Islet of Langerhans (tissue), 1 donor: ENCODE measurements at regions not wholly inside any gene's neighbourhood (a gene's known extent, or its start where the extent isn't known, plus 50 kb on each side); places are given as distances from the start of the nearest gene placed in this dataset.
"Not testable (repeated sequence)": the region's sequence is repeated elsewhere in the genome, so short reads cannot be mapped to it uniquely, and the experiment has no call there.

Source experiments
- FAIRE-seq: peaks from one replicate; lab custom pipeline; 2011; peaks lifted over from hg19 to GRCh38; lab: Jason Lieb, UNC

GRCh38 chr6:153539602-153540001 lies 408.5 kb upstream of the RGS17 start:
- FAIRE-seq, result no peak

DNA sequence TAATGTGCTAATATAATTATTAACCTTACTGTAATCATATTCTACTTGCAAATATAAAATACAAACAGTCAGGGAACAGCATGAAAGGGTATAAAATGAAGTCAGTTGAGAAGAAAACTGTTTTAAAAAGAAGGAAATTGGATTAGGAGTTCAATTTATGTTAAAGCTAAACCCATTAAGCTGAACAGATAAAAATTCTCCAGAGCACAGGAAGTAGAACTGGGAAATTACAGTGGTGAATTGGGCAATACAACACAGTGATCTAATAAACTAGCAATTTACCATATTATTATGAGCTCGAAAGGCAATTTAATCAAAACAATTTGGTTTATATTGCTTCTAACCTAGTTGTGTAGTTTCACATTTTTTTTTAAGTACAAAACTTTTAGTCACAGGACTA lies 407.4 kb upstream of the RGS17 start:
- FAIRE-seq, result no peak

DNA sequence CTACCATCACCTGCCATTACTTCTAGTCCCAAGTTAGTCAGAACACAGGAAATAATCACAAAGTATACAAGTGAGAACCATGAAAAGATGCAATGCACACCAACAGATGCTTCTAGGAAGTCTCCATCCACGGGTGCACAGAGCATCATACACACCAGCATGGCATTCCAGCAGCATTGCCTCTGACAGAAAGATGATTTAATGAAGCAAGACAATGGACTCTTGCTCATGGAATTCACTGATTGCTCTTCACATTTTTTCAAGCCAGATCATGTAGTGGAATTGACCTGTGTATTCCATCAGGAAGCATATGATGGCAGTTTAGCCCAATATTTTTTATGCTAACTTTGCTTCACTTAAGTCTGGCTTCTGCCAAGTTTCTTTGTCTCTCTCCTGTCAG lies 406.3 kb upstream of the RGS17 start:
- FAIRE-seq, result no peak

DNA sequence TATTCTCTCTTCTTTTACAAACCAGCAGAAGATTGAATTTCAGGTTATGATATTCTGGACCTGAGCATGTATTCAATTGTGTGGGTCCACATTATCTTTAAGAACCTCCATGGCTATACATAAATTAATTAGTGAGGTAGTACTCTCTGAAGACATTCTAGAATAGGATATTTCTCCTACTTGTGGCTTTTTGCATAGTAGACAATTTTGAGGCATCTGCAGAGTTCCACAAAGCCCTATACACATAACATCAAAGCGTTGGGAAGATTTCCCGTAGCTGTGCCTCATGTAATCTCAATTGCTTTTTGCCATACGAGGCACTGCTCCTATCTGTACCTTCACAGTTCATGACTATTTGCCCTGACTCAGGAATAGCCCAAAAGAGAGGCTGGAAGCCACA lies 395.4 kb upstream of the RGS17 start:
- FAIRE-seq, result no peak

GRCh38 chr6:153525998-153526397 lies 394.9 kb upstream of the RGS17 start:
- no peak for FAIRE-seq

DNA sequence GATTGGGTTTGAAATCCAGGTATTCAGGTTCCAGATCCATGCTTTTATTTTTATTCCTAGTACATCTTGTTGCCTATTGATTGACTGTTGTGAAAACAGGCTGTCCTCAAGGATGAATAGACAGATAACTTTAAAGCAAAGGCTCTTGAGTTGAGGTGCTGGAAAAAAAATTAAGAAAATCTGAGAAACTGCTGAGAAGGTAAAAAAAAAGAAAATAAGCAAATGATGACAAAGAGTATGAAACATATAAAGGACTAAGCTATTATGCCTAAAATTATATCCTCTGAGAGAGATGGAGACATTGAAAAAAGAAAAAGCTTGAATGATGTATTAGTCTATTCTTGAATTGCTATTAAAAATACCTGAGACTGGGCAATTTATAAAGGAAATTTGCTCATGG lies 392.3 kb upstream of the RGS17 start:
- no peak for FAIRE-seq

- peak; percentile 9 for FAIRE-seq
Measured at GRCh38 chr6:153511896-153512496, 380.9 kb upstream of the RGS17 start.

GRCh38 chr6:153503810-153504209 lies 372.7 kb upstream of the RGS17 start:
- FAIRE-seq, result no peak

GRCh38 chr6:153493501-153493900 lies 362.4 kb upstream of the RGS17 start:
- FAIRE-seq, result no peak

- FAIRE-seq, result no peak
Measured at GRCh38 chr6:153489479-153489878, 358.4 kb upstream of the RGS17 start.

DNA sequence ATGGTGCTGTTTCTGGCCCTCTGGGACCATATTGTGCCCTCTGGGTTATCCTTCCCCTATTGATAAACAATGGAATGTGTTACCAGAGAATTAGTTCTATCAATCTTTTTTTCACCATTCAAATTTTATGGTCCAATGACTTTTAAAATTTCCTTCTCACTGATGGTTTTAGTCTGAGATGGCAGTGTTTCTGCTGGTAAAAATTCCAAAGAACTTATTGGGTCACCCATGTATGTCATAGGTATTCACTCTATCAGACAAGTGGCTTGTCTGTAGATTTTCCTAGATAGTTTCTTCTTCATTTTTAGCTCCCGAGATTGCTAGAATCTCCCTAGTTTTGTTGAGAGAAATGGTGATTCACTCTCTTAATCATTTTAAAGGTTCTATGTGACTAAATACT lies 357.2 kb upstream of the RGS17 start:
- FAIRE-seq, result no peak

GRCh38 chr6:153485072-153485471 lies 354.0 kb upstream of the RGS17 start:
- no peak for FAIRE-seq

- FAIRE-seq, result no peak
Measured at GRCh38 chr6:153484056-153484455, 353.0 kb upstream of the RGS17 start.

DNA sequence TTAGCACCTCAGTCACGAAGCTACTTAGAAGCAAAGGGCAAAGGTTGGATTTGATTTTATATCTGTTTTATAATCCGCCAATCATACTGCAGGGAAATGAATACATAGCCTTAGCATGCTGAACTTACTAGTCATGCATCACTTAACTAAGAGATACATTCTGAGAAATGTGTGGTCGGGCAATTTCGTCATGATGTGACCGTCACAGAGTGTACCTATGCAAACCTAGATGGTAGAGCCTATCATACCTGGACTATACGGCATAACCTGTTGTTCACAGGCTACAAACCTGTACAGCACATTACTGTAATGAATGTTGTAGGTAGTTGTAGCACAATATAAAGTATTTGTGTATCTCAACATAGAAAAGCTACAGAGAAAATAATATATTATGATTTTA lies 345.2 kb upstream of the RGS17 start:
- FAIRE-seq, result no peak

GRCh38 chr6:153465050-153465449 lies 334.0 kb upstream of the RGS17 start:
- no peak for FAIRE-seq

DNA sequence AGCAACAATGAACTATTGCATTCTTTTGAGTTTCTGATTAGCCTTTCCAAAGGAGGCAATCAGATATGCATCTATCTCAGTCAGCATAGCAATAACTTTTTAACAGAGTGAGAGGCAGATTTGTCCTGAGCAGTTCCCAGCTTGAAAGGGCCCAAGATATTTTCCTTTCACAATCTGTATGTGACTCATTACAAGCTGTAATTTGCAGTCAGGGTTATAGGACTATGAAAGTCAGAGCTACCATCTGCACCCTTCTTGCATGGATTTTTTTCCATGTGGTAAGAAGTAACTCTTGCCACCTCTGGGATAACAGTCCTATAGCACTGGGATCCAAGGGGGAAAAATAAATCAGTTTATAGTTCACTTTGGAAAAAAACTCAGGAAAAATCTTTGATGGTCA lies 318.2 kb upstream of the RGS17 start:
- no peak for FAIRE-seq

DNA sequence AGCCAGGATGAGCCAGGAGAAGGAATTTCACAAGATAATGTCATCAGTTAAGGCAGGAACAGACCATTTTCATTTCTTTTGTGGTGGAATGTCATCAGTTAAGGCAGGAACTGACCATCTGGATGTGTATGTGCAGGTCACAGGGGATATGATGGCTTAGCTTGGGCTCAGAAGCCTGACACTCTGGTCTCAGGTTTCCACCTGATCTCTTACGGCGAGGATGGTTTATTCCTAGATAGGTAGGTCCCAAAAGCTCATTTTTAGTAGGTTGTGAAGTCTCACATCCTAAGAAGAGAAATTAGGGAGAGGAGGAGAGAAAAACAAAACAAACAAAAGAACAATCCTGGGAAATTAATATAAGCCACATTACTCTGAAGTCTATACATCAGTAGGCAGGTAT lies 311.7 kb upstream of the RGS17 start:
- FAIRE-seq, result not testable (repeated sequence)

GRCh38 chr6:153442096-153442495 lies 311.0 kb upstream of the RGS17 start:
- FAIRE-seq, result no peak

- FAIRE-seq, result no peak
Measured at GRCh38 chr6:153437193-153437592, 306.1 kb upstream of the RGS17 start.

DNA sequence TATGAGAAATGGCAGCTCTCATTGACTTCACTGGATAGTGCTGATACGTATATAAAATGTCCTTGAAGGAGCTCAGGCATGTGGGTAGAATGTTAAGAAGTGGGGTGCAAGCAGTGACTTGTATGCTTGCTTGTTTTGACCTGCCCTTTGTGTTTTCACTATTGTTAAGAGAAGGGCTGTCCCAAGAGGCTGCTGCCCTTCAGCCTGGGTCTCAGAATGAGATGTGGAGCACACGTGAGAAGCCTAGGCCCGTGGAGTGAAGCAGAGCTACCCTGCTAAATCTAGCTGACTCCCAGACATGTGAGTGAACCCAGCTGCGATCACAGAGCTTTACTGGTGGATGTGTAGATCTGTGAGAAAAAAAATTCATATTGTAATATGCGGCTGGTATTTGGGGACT lies 305.3 kb upstream of the RGS17 start:
- no peak for FAIRE-seq

DNA sequence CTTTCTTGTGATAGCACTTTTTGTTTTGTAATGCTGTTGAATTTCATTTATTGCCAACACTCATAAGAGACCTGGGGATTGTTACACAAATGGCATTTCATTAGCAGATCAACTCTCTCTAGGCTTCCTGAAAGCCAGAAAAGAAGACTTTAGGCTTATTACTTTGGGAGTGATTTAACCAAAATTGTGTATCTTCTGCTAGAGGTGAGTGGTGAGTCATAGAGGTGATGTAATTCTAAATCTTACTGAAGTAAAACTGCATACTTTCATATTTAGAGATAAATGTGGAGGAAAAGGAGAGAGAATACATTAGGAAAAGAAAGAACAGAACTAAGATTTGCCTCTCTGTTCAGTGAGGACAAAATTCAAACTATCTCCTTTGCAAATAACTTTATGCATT lies 304.7 kb upstream of the RGS17 start:
- no peak for FAIRE-seq

DNA sequence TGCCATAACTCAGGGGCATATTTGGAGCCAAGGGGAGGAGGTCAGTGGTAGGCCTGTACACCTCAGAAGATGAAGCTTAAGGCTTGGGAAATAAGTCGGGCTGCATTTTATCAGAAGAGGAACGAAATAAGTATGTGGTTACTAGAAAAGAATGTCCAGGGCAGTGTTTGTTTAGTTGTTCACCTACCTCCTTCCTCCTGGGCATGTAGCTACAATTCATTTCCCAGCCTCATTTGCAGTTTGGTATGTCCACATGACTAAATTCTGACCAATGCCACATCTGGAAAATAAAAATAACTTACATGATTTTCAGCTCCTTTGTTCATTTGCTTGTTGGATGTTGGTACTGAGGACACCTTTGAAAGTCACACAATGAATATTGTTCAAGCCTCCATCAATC lies 294.5 kb upstream of the RGS17 start:
- FAIRE-seq, result no peak

- peak; percentile 45 for FAIRE-seq
Measured at GRCh38 chr6:153424719-153425400, 293.8 kb upstream of the RGS17 start.

DNA sequence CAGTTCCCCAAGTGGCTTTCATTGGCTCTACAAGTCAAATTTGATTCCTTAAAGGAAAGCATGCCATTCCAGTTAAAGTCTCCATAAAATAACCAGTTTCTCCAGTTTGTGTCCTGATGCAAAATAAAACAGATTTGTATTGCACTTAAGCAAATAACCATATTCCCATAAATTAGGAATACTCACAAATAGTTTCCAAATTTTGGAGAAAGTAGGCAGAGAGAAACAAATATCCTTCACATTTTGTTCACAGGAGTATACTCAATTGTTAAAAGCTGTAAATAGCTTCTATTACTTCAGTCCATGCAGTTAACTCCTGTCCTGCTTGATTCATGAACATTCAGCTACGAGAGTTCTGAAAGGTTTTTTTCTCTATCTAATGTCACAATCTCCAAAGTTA lies 281.4 kb upstream of the RGS17 start:
- FAIRE-seq, result no peak
